HG02884 (cell line): ENCODE measurements at regions not wholly inside any gene's neighbourhood (a gene's known extent, or its start where the extent isn't known, plus 50 kb on each side); places are given as distances from the start of the nearest gene placed in this dataset.
"Not testable (repeated sequence)": the region's sequence is repeated elsewhere in the genome, so short reads cannot be mapped to it uniquely, and the experiment has no call there.

Experiments used
- ATAC-seq: cut with Tn5 transposase; IDR thresholded peaks from one replicate; pipeline ENCODE4 v1.9.1; 2021; ENCODE audit warnings: mild to moderate bottlenecking, moderate library complexity; ENCODE audit not compliant: unreplicated experiment

GRCh38 chr9:88916894-88917293 is 74.4 kb upstream of the S1PR3 start:
- ATAC-seq: no peak

- no peak for ATAC-seq
Observed at GRCh38 chr9:88917375-88917774, 73.9 kb upstream of the S1PR3 start.

GRCh38 chr9:88918537-88918936 is 72.7 kb upstream of the S1PR3 start:
- not testable (repeated sequence) for ATAC-seq

DNA sequence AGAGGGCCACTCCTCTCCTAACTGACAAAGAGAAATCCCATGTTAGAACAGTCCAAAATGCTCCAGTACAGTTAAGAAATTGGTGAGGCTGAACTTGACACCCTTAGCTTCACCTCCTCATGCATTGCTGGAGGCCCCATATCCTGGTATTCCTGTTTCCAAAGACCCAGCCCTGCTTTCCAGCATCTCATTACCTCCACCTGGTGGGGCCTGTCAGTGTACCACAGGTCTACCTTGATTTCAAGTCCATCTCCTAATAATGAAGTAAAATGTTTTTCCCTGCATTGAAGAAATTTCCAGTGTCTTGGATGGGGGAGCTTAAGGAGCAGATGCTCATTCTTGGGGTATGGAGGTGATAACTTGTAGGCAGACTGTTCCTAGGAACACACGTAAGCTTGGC is 70.6 kb upstream of the S1PR3 start:
- ATAC-seq: no peak

- peak; percentile 82 for ATAC-seq
Observed at GRCh38 chr9:88922091-88922490, 69.2 kb upstream of the S1PR3 start.

GRCh38 chr9:88923092-88923491 is 68.2 kb upstream of the S1PR3 start:
- ATAC-seq: no peak

- no peak for ATAC-seq
Observed at GRCh38 chr9:88923653-88924288, 67.5 kb upstream of the S1PR3 start.

GRCh38 chr9:88925481-88925880 is 65.8 kb upstream of the S1PR3 start:
- ATAC-seq: no peak

- ATAC-seq: peak; percentile 22
Observed at GRCh38 chr9:88926781-88927505, 64.3 kb upstream of the S1PR3 start.

GRCh38 chr9:88927510-88927909 is 63.8 kb upstream of the S1PR3 start:
- ATAC-seq: peak; percentile 93

DNA sequence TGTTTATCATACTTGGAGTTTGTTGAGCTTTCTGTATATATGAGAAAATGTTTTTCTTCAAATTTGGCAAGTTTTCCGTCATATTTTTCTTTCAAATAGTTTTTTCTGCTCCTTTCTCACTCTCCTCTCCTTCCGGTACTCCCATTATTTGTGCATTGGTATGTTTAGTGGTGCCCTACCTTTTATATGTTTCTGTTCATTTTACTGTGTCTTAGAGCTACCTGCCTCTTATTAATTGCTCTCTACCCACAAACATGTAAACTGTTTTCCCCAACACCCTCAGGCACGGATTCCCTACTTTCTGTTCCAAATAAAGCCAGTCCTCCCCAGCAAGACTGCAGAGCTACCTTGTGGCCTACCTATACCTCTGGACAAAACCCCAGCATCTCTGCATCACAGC is 60.6 kb upstream of the S1PR3 start:
- ATAC-seq: no peak

GRCh38 chr9:88932766-88933165 is 58.5 kb upstream of the S1PR3 start:
- no peak for ATAC-seq

DNA sequence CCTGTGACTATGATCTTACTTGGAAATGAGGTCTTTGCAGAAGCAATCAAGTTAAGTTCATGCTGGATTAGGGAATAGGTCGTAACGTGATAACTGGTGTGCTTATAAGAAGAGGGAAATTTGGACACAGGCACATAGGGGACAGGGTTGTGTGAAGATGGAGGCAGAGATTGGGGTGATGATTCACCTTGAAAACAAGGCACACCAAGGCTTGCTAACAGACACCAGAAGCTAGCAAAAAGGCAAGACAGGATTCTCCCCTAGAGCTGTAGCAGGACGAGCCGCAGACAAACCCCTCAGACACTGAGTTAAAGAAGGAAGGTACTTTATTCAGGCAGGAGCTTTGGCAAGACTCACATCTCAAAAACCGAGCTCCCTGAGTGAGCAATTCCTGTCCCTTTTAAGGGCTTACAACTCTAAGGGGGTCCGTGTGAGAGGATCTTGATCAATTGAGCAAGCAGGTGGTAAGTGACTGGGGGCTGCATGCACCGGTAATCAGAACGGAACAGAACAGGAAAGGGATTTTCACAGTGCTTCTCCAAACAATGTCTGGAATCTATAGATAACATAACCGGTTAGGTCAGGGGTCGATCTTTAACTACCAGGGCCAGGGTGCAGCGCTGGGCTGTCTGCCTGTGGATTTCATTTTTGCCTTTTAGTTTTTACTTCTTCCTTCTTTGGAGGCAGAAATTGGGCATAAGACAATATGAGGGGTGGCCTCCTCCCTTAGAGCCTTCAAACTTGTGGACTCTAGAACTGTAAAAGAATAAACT is 57.5 kb upstream of the S1PR3 start:
- ATAC-seq: no peak

GRCh38 chr9:88934876-88935535 is 56.3 kb upstream of the S1PR3 start:
- no peak for ATAC-seq

GRCh38 chr9:88936132-88936531 is 55.1 kb upstream of the S1PR3 start:
- no peak for ATAC-seq

DNA sequence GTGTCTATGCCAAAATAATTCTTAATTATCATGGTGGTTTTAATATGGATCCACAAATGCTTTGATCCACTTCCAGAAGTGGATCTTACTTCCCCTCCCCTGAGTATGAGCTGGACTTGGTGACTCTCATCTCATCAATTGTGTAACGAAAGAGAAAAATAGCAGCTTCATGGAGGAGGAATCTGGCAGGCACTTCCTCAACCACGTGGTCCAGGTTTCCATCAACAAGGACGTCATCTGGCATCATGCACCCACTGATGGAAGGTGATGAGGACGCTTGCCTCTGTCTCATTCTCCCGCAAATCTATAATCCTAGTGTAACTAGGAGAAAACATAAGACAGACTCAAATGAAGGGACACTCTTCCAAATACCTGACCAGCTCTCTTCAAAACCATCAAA is 54.6 kb upstream of the S1PR3 start:
- no peak for ATAC-seq

- no peak for ATAC-seq
Observed at GRCh38 chr9:88937248-88937647, 54.0 kb upstream of the S1PR3 start.

DNA sequence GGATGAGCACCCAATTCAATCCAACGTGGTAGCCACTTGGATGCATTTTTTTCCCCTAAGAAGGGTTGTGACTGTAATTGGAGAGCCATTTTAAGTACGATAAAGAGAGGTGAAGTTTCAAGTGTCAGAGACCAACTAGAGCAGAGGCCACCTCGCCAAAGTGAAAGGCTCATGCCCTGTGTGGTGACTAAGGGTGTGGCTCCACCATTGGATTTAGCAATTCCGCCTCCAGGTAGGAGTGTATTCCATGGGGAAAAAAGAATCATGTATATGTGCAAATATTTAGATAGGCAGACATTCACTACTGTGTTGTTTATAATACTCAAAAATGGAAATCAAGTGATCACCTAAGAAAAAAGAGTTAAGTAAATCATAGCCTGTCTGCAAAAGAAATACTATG is 53.1 kb upstream of the S1PR3 start:
- no peak for ATAC-seq
